Activated CD4-positive, alpha-beta T cell treated with anti-CD3 and anti-CD28 coated beads for 1 hour (primary cell): ENCODE measurements at regions not wholly inside any gene's neighbourhood (a gene's known extent, or its start where the extent isn't known, plus 50 kb on each side); places are given as distances from the start of the nearest gene placed in this dataset.
A peak's percentile ranks its signal among the peaks of the same experiment; 100 is the strongest.

Experiments
- DNase-seq: peaks from one replicate; pipeline ENCODE4 v3.0.0-alpha.2; 2020

- no peak for DNase-seq
Measured at GRCh38 chr5:117463881-117464570, 889.4 kb upstream of the SEMA6A start.

- DNase-seq = no peak
Measured at GRCh38 chr5:117461966-117462365, 887.3 kb upstream of the SEMA6A start.

- DNase-seq = no peak
Measured at GRCh38 chr5:117461403-117461802, 886.8 kb upstream of the SEMA6A start.

- DNase-seq = no peak
Measured at GRCh38 chr5:117457656-117458055, 883.0 kb upstream of the SEMA6A start.

- DNase-seq = no peak
Measured at GRCh38 chr5:117456866-117457470, 882.3 kb upstream of the SEMA6A start.

GRCh38 chr5:117455236-117456233, 880.9 kb upstream of the SEMA6A start:
- DNase-seq = no peak

GRCh38 chr5:117454716-117455212, 880.1 kb upstream of the SEMA6A start:
- peak; percentile 19 for DNase-seq

GRCh38 chr5:117436846-117437245, 862.2 kb upstream of the SEMA6A start:
- no peak for DNase-seq

- no peak for DNase-seq
Measured at GRCh38 chr5:117435203-117435602, 860.6 kb upstream of the SEMA6A start.

- no peak for DNase-seq
Measured at GRCh38 chr5:117434254-117434653, 859.6 kb upstream of the SEMA6A start.

GRCh38 chr5:117433818-117434217, 859.2 kb upstream of the SEMA6A start:
- DNase-seq = no peak

- DNase-seq = no peak
Measured at GRCh38 chr5:117431091-117431490, 856.5 kb upstream of the SEMA6A start.

GRCh38 chr5:117425163-117425562, 850.5 kb upstream of the SEMA6A start:
- DNase-seq = no peak

- no peak for DNase-seq
Measured at GRCh38 chr5:117424559-117424958, 849.9 kb upstream of the SEMA6A start.

GRCh38 chr5:117417501-117417900, 842.9 kb upstream of the SEMA6A start:
- no peak for DNase-seq

- DNase-seq = no peak
Measured at GRCh38 chr5:117414926-117415325, 840.3 kb upstream of the SEMA6A start.

GRCh38 chr5:117411701-117412100, 837.1 kb upstream of the SEMA6A start:
- no peak for DNase-seq

- DNase-seq = no peak
Measured at GRCh38 chr5:117405197-117405596, 830.6 kb upstream of the SEMA6A start.

GRCh38 chr5:117394506-117395157, 820.0 kb upstream of the SEMA6A start:
- no peak for DNase-seq

GRCh38 chr5:117393125-117393524, 818.5 kb upstream of the SEMA6A start:
- DNase-seq = no peak

GRCh38 chr5:117380316-117380715, 805.7 kb upstream of the SEMA6A start:
- no peak for DNase-seq

GRCh38 chr5:117379521-117379920, 804.9 kb upstream of the SEMA6A start:
- DNase-seq = no peak

GRCh38 chr5:117376748-117377147, 802.1 kb upstream of the SEMA6A start:
- no peak for DNase-seq
